ENCODE measurements at regions not wholly inside any gene's neighbourhood (a gene's known extent, or its start where the extent isn't known, plus 50 kb on each side); places are given as distances from the start of the nearest gene placed in this dataset.

- no peaks in the 10 kb centered on the region for H3K36me3 ChIP-seq (ENCODE audit: insufficient read depth, low read length)
- H3K9me3 ChIP-seq (ENCODE audit: control insufficient read depth, insufficient read depth, low read length) = no peaks in the 10 kb centered on the region
- H3K9ac ChIP-seq (ENCODE audit: low read depth, low read length) = no peak overlapping the region
These were observed 119.3 kb upstream of the GJB6 start for GRCh38 chr13:20351281-20352022.

GRCh38 chr13:20350819-20351218, 118.7 kb upstream of the GJB6 start:
- Histone ChIP-seq H3K9ac (ENCODE audit: low read depth, low read length) (no peak overlapping the region), H3K36me3 (ENCODE audit: insufficient read depth, low read length) (no peaks in the 10 kb centered on the region), H3K4me1 (ENCODE audit: insufficient read depth, low read length) (peaks cover 6% of the 10 kb centered on the region; the same call in 1 of the 2 replicates), H3K9me3 (ENCODE audit: control insufficient read depth, insufficient read depth, low read length) (no peaks in the 10 kb centered on the region)

More at GRCh38 chr13:20351281-20352022, 119.3 kb upstream of the GJB6 start:
- H3K4me1 ChIP-seq (ENCODE audit: insufficient read depth, low read length) = peaks cover 6% of the 10 kb centered on the region; the same call in 1 of the 2 replicates

- Histone ChIP-seq H3K9me3 (ENCODE audit: control insufficient read depth, insufficient read depth, low read length) (no peaks in the 10 kb centered on the region), H3K36me3 (ENCODE audit: insufficient read depth, low read length) (no peaks in the 10 kb centered on the region), H3K9ac (ENCODE audit: low read depth, low read length) (no peak overlapping the region), H3K4me1 (ENCODE audit: insufficient read depth, low read length) (peaks cover 6% of the 10 kb centered on the region; the same call in 1 of the 2 replicates)
These were observed 118.3 kb upstream of the GJB6 start for GRCh38 chr13:20350382-20350763.

GRCh38 chr13:20349564-20350381, 117.7 kb upstream of the GJB6 start:
- Histone ChIP-seq H3K9ac (ENCODE audit: low read depth, low read length) (no peak overlapping the region), H3K36me3 (ENCODE audit: insufficient read depth, low read length) (no peaks in the 10 kb centered on the region), H3K4me1 (ENCODE audit: insufficient read depth, low read length) (peaks cover 6% of the 10 kb centered on the region; the same call in 1 of the 2 replicates), H3K9me3 (ENCODE audit: control insufficient read depth, insufficient read depth, low read length) (no peaks in the 10 kb centered on the region)

GRCh38 chr13:20348645-20349408, 116.7 kb upstream of the GJB6 start:
- no peaks in the 10 kb centered on the region for H3K36me3 ChIP-seq (ENCODE audit: insufficient read depth, low read length)
- no peaks in the 10 kb centered on the region for H3K9me3 ChIP-seq (ENCODE audit: control insufficient read depth, insufficient read depth, low read length)
- H3K4me1 ChIP-seq (ENCODE audit: insufficient read depth, low read length) = peaks cover 6% of the 10 kb centered on the region; the same call in 1 of the 2 replicates
- H3K9ac ChIP-seq (ENCODE audit: low read depth, low read length) = no peak overlapping the region

- Histone ChIP-seq H3K9ac (ENCODE audit: low read depth, low read length) (no peak overlapping the region), H3K4me1 (ENCODE audit: insufficient read depth, low read length) (peaks cover 6% of the 10 kb centered on the region; the same call in 1 of the 2 replicates), H3K9me3 (ENCODE audit: control insufficient read depth, insufficient read depth, low read length) (no peaks in the 10 kb centered on the region)
These were observed 115.9 kb upstream of the GJB6 start for GRCh38 chr13:20348018-20348417.

GRCh38 chr13:20344836-20345490, 112.8 kb upstream of the GJB6 start:
- H3K36me3 ChIP-seq (ENCODE audit: insufficient read depth, low read length) = no peaks in the 10 kb centered on the region
- H3K9me3 ChIP-seq (ENCODE audit: control insufficient read depth, insufficient read depth, low read length) = no peaks in the 10 kb centered on the region
- no peak overlapping the region for H3K9ac ChIP-seq (ENCODE audit: low read depth, low read length)
- H3K4me1 ChIP-seq (ENCODE audit: insufficient read depth, low read length) = peaks cover 2% of the 10 kb centered on the region; the same call in 1 of the 2 replicates

More at GRCh38 chr13:20348018-20348417, 115.9 kb upstream of the GJB6 start:
- H3K36me3 ChIP-seq (ENCODE audit: insufficient read depth, low read length) = no peaks in the 10 kb centered on the region

GRCh38 chr13:20342311-20342710, 110.2 kb upstream of the GJB6 start:
- Histone ChIP-seq H3K9ac (ENCODE audit: low read depth, low read length) (no peak overlapping the region), H3K36me3 (ENCODE audit: insufficient read depth, low read length) (no peaks in the 10 kb centered on the region), H3K9me3 (ENCODE audit: control insufficient read depth, insufficient read depth, low read length) (no peaks in the 10 kb centered on the region), H3K4me1 (ENCODE audit: insufficient read depth, low read length) (no peaks in the 10 kb centered on the region; the same call in 1 of the 2 replicates)

- Histone ChIP-seq H3K4me1 (ENCODE audit: insufficient read depth, low read length) (no peaks in the 10 kb centered on the region; the same call in 1 of the 2 replicates), H3K36me3 (ENCODE audit: insufficient read depth, low read length) (no peaks in the 10 kb centered on the region), H3K9me3 (ENCODE audit: control insufficient read depth, insufficient read depth, low read length) (no peaks in the 10 kb centered on the region), H3K9ac (ENCODE audit: low read depth, low read length) (no peak overlapping the region)
These were observed 108.6 kb upstream of the GJB6 start for GRCh38 chr13:20340759-20341171.

- no peaks in the 10 kb centered on the region for H3K36me3 ChIP-seq (ENCODE audit: insufficient read depth, low read length)
These were observed 108.1 kb upstream of the GJB6 start for GRCh38 chr13:20340136-20340758.

GRCh38 chr13:20337884-20338551, 105.9 kb upstream of the GJB6 start:
- Histone ChIP-seq H3K9ac (ENCODE audit: low read depth, low read length) (no peak overlapping the region), H3K36me3 (ENCODE audit: insufficient read depth, low read length) (no peaks in the 10 kb centered on the region), H3K4me1 (ENCODE audit: insufficient read depth, low read length) (peaks cover 2% of the 10 kb centered on the region), H3K9me3 (ENCODE audit: control insufficient read depth, insufficient read depth, low read length) (peaks cover 4% of the 10 kb centered on the region)

More at GRCh38 chr13:20340136-20340758, 108.1 kb upstream of the GJB6 start:
- H3K9me3 ChIP-seq (ENCODE audit: control insufficient read depth, insufficient read depth, low read length) = no peaks in the 10 kb centered on the region
- H3K9ac ChIP-seq (ENCODE audit: low read depth, low read length) = no peak overlapping the region
- no peaks in the 10 kb centered on the region; the same call in 1 of the 2 replicates for H3K4me1 ChIP-seq (ENCODE audit: insufficient read depth, low read length)

GRCh38 chr13:20336761-20337160, 104.6 kb upstream of the GJB6 start:
- Histone ChIP-seq H3K9me3 (ENCODE audit: control insufficient read depth, insufficient read depth, low read length) (peaks cover 4% of the 10 kb centered on the region), H3K4me1 (ENCODE audit: insufficient read depth, low read length) (peaks cover 8% of the 10 kb centered on the region), H3K9ac (ENCODE audit: low read depth, low read length) (no peak overlapping the region), H3K36me3 (ENCODE audit: insufficient read depth, low read length) (no peaks in the 10 kb centered on the region)

GRCh38 chr13:20334309-20334708, 102.2 kb upstream of the GJB6 start:
- Histone ChIP-seq H3K9me3 (ENCODE audit: control insufficient read depth, insufficient read depth, low read length) (peaks cover 4% of the 10 kb centered on the region), H3K36me3 (ENCODE audit: insufficient read depth, low read length) (no peaks in the 10 kb centered on the region), H3K9ac (ENCODE audit: low read depth, low read length) (no peak overlapping the region), H3K4me1 (ENCODE audit: insufficient read depth, low read length) (peaks cover 8% of the 10 kb centered on the region; the same call in 1 of the 2 replicates)

Data from ES-I3 (cell line).